ENCODE measurements at regions not wholly inside any gene's neighbourhood (a gene's known extent, or its start where the extent isn't known, plus 50 kb on each side); places are given as distances from the start of the nearest gene placed in this dataset.

DNA sequence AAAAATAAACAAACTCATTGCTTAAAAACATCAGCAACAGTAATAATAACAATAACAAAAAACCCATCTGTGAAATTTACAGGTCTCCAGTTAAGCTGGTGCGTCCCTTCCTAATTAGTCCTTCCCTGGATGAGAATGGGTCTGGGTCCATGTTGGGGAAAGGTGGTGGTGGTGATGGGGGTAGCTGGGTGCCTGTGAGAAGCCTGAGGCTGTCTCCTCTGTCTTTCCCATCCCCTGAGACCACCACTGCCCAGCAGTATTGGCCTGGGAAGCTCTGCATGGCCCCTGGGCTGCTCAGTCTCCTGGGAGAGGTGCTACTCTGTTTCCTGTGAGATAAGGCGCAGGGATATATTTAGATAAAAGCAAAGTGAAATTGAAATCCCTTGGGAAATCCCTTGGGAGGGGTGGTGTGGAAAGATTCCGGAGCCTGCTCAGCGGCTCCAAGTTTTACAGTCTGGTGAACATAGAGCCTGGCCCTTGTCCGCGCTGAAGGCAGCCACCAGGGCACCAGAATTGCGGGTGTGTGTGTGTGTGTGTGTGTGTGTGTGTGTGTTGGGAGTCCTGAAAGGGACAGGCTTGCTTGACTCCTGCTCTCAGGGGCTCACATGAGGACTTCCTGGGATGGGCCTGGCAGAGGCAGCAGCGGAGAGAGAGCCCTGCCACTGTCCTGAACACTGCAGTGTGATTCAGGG, 150.2 kb downstream of the FOXD2 start:
- no peak overlapping the region for H3K27ac ChIP-seq
- H2AFZ ChIP-seq (ENCODE audit: low read depth): no peak overlapping the region
- no peak overlapping the region for H3K9ac ChIP-seq
- no peaks in the 10 kb centered on the region for H3K27me3 ChIP-seq (ENCODE audit: insufficient read depth, low read depth)
- no peak overlapping the region for H3K4me2 ChIP-seq
- H3K79me2 ChIP-seq (ENCODE audit: insufficient read depth, low read depth): no peaks in the 10 kb centered on the region
- H3K4me1 ChIP-seq (ENCODE audit: low read depth, poor library complexity, severe bottlenecking): no peaks in the 10 kb centered on the region
- no peak overlapping the region for H3K4me3 ChIP-seq (IDR thresholded peaks at IDR 0.05; ENCODE audit: insufficient read depth, low read depth, low read length)
- H4K20me1 ChIP-seq (ENCODE audit: insufficient read depth): no peaks in the 10 kb centered on the region
- H3K36me3 ChIP-seq (ENCODE audit: insufficient read depth): no peaks in the 10 kb centered on the region
- TF ChIP-seq, protein P1, sequence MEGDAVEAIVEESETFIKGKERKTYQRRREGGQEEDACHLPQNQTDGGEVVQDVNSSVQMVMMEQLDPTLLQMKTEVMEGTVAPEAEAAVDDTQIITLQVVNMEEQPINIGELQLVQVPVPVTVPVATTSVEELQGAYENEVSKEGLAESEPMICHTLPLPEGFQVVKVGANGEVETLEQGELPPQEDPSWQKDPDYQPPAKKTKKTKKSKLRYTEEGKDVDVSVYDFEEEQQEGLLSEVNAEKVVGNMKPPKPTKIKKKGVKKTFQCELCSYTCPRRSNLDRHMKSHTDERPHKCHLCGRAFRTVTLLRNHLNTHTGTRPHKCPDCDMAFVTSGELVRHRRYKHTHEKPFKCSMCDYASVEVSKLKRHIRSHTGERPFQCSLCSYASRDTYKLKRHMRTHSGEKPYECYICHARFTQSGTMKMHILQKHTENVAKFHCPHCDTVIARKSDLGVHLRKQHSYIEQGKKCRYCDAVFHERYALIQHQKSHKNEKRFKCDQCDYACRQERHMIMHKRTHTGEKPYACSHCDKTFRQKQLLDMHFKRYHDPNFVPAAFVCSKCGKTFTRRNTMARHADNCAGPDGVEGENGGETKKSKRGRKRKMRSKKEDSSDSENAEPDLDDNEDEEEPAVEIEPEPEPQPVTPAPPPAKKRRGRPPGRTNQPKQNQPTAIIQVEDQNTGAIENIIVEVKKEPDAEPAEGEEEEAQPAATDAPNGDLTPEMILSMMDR (conservative IDR thresholded peaks at IDR 0.05; ENCODE audit: low read depth, low read length): no peak

DNA sequence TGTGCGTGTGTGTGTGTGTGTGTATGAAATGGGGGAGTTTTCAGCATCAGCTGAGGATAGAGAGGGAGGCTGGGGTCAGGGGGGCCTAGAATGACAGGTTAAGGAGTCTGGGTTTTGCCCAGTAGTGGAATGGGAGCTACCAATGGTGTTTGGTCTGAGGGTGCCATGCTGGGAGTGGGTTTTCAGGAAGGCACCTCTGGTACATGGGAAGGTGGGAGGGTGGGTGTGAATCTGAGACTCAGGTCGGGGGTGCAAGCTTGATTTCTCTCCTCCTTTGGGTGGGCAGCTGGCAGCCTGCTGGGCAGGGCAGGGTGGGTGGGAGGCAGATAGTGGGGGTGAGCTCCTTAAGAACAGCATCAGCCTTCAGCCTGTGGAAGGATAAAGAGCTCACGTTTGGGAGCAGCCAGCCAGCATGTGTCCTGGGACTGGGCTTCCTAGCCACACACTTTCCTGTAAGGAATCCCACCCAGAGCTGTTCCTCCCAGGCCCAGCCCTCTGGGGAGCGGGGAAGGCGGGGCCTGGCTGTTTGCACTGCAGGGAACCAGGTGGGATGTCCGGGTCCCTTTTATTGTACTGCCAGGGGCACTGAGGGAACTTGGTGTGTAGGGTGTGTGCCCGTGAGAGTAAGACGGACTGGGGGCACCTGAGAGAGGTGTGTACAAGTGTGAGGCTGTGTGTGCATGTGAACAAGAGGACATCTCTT, 152.8 kb downstream of the FOXD2 start:
- Histone ChIP-seq H3K4me2 (no peak overlapping the region), H2AFZ (ENCODE audit: low read depth) (no peak overlapping the region)

DNA sequence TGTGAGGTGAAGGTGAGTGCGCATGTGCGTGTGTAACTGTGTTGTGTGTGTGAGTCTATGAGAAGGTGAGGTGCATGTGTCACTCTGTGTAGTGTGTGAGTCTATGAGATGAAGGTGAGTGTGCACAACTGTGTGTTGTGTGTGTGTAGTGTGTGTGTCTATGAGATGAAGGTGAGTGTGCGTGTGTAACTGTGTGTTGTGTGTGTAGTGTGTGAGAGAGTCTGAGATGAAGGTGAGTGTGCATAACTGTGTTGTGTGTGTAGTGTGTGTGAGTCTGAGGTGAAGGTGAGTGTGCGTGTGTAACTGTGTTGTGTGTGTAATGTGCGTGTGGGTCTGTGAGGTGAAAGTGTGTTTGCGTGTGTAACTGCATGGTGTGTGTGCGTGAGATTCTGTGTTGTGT, 154.0 kb downstream of the FOXD2 start:
- Histone ChIP-seq H3K27ac (no peak overlapping the region), H3K36me3 (ENCODE audit: insufficient read depth) (no peaks in the 10 kb centered on the region), H3K27me3 (ENCODE audit: insufficient read depth, low read depth) (no peaks in the 10 kb centered on the region), H3K4me1 (ENCODE audit: low read depth, poor library complexity, severe bottlenecking) (no peaks in the 10 kb centered on the region), H4K20me1 (ENCODE audit: insufficient read depth) (no peaks in the 10 kb centered on the region), H3K9ac (no peak overlapping the region), H2AFZ (ENCODE audit: low read depth) (no peak overlapping the region), H3K4me3 (IDR thresholded peaks at IDR 0.05; ENCODE audit: insufficient read depth, low read depth, low read length) (no peak overlapping the region), H3K79me2 (ENCODE audit: insufficient read depth, low read depth) (no peaks in the 10 kb centered on the region), H3K4me2 (no peak overlapping the region)
- TF ChIP-seq, protein P1 (conservative IDR thresholded peaks at IDR 0.05; ENCODE audit: low read depth, low read length): no peak

More for the DNA sequence above, 152.8 kb downstream of the FOXD2 start:
- Histone ChIP-seq H3K27me3 (ENCODE audit: insufficient read depth, low read depth) (no peaks in the 10 kb centered on the region), H3K27ac (no peak overlapping the region), H4K20me1 (ENCODE audit: insufficient read depth) (no peaks in the 10 kb centered on the region), H3K4me3 (IDR thresholded peaks at IDR 0.05; ENCODE audit: insufficient read depth, low read depth, low read length) (no peak overlapping the region), H3K4me1 (ENCODE audit: low read depth, poor library complexity, severe bottlenecking) (no peaks in the 10 kb centered on the region), H3K36me3 (ENCODE audit: insufficient read depth) (no peaks in the 10 kb centered on the region), H3K9ac (no peak overlapping the region), H3K79me2 (ENCODE audit: insufficient read depth, low read depth) (no peaks in the 10 kb centered on the region)
- TF ChIP-seq, protein P1 (conservative IDR thresholded peaks at IDR 0.05; ENCODE audit: low read depth, low read length): no peak

DNA sequence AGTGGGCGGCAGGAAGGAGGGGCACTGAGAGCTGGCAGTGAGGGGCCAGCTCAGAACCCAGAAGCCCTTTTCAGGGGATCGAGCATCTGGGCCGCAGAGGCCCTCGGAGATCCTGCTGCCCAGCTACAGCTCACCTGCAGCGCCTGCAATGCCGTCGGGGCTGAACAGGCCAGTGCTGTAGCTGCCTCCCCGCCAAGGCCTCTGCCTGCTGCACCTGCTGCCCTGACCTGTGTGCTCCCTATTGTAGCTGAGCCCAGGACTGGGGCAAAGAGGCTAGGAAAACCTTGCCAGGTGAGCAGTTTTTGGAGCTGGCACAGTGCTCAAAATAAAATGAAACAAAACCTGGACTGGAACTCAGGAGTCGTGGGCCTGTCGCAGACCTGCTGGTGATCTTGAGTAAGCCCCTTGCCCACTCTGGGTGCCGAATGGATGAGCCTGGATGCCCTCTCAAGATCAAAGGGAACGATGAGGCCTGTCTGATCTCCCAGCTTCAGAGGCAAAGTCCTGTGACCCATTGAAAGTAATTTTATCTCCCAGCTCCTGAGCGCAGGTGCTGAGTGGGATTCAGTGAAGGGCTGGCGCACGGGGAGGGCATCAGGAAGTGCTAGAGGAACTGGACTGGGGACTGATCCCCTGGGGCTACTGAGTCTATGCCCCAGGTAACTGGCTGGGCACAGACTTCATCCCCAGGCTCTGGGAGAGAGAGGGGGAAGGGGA, 154.6 kb downstream of the FOXD2 start:
- H2AFZ ChIP-seq (ENCODE audit: low read depth): no peak overlapping the region
- TF ChIP-seq, protein P1 (conservative IDR thresholded peaks at IDR 0.05; ENCODE audit: low read depth, low read length): no peak
- H3K79me2 ChIP-seq (ENCODE audit: insufficient read depth, low read depth): no peaks in the 10 kb centered on the region
- H4K20me1 ChIP-seq (ENCODE audit: insufficient read depth): no peaks in the 10 kb centered on the region
- no peaks in the 10 kb centered on the region for H3K27me3 ChIP-seq (ENCODE audit: insufficient read depth, low read depth)
- no peaks in the 10 kb centered on the region for H3K4me1 ChIP-seq (ENCODE audit: low read depth, poor library complexity, severe bottlenecking)
- H3K4me2 ChIP-seq: no peak overlapping the region
- H3K9ac ChIP-seq: no peak overlapping the region
- no peaks in the 10 kb centered on the region for H3K36me3 ChIP-seq (ENCODE audit: insufficient read depth)
- no peak overlapping the region for H3K4me3 ChIP-seq (IDR thresholded peaks at IDR 0.05; ENCODE audit: insufficient read depth, low read depth, low read length)
- no peak overlapping the region for H3K27ac ChIP-seq
